Fibroblast of the aortic adventitia (primary cell): ENCODE measurements at regions not wholly inside any gene's neighbourhood (a gene's known extent, or its start where the extent isn't known, plus 50 kb on each side); places are given as distances from the start of the nearest gene placed in this dataset.
"Not testable (repeated sequence)": the region's sequence is repeated elsewhere in the genome, so short reads cannot be mapped to it uniquely, and the experiment has no call there.

Source experiments
- DNase-seq: peaks from one replicate; pipeline ENCODE4 v3.0.0-alpha.2; 2010; ENCODE audit warnings: low read depth
- H3K4me3 ChIP-seq: 2 replicates; pipeline ENCODE4 v1.5.1; 2011; ENCODE audit warnings: low read depth, mild to moderate bottlenecking, control low read depth, low read length, moderate library complexity
- TF ChIP-seq, protein P1 (sequence below): IDR thresholded peaks from 2 replicates; pipeline ENCODE4 v1.5.1; 2011; ENCODE audit warnings: mild to moderate bottlenecking, low read length, control low read depth, inconsistent platforms; ENCODE audit not compliant: insufficient read depth

DNA sequence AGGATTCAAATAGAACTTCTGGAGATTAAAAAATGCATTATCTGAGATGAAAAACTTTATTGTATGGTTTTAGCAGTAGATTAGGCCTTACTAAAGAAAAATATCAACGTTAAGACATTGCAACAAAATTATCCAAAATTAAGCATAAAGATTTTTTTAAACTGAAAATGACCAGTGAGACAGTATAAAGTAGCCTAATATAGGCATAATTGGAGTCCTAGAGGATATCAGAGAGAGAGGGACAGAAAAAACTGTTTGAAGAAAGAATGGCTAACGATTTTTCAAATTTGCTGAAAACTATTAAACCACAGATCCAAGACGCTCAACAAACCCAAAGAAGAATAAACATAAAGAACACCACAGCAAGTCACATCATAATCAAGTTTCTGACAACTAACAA, 149.5 kb upstream of the LMNTD1 start:
- TF ChIP-seq, protein P1, sequence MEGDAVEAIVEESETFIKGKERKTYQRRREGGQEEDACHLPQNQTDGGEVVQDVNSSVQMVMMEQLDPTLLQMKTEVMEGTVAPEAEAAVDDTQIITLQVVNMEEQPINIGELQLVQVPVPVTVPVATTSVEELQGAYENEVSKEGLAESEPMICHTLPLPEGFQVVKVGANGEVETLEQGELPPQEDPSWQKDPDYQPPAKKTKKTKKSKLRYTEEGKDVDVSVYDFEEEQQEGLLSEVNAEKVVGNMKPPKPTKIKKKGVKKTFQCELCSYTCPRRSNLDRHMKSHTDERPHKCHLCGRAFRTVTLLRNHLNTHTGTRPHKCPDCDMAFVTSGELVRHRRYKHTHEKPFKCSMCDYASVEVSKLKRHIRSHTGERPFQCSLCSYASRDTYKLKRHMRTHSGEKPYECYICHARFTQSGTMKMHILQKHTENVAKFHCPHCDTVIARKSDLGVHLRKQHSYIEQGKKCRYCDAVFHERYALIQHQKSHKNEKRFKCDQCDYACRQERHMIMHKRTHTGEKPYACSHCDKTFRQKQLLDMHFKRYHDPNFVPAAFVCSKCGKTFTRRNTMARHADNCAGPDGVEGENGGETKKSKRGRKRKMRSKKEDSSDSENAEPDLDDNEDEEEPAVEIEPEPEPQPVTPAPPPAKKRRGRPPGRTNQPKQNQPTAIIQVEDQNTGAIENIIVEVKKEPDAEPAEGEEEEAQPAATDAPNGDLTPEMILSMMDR = no peak
- H3K4me3 ChIP-seq = no peak overlapping the region
- DNase-seq = no peak

GRCh38 chr12:25705261-25705660, 152.2 kb upstream of the LMNTD1 start:
- TF ChIP-seq, protein P1 = no peak
- no peak overlapping the region for H3K4me3 ChIP-seq
- peak; percentile 22 for DNase-seq

DNA sequence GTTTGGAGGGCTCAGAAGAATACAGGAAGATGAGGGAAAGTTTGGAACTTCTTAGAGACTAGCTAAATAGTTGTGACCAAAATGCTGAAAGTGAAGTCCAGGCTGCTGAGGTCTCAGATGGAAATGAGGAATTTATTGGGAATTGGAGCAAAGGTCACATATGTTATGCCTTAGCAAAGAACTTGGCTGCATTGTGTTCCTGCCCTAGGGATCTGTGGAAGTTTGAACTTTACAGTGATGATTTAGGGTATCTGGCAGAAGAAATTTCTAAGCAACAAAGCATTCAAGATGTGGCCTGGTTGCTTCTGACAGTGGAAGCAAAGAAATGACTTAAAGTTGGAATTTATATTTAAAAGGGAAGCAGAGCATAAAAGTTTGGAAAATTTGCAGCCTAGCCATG, 153.6 kb upstream of the LMNTD1 start:
- not testable (repeated sequence) for H3K4me3 ChIP-seq
- DNase-seq = peak; percentile 42

DNA sequence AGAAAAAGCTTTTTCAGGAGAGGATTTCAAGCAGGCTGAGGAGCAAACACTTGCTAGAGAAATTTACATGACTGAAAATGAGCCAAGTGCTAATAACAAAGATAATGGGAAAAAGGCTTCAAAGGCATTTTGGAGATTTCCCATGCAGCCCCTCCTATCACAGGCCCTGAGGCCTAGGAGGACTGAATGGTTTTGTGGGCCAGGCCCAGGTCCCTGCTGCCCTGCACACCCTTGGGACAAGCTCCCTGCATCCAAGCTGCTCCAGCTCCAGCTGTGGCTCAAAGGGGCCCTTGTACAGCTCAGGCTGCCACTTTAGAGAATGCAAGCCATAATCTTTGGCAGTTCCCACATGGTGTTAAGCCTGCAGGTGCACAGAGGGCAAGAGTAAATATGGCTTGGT, 154.0 kb upstream of the LMNTD1 start:
- TF ChIP-seq, protein P1 = no peak
- DNase-seq = no peak

DNA sequence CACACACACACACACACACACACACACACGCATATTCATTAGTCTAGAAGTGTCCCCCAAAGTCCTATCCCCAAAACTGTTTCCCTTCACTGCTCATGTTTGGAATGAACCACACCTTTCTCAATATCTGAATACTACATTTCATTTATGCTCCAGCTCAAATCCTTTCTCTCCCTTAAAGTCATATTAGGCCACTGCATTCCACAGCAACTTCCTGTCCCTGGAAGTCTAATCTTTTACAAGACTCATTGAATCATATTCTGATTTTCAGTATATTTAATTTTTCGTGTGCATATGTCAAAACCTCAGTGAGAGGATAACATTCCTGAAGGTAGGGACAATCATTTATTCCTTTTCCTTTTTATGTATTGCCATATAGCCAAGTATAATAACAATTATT, 155.6 kb upstream of the LMNTD1 start:
- no peak for DNase-seq
- H3K4me3 ChIP-seq = no peak overlapping the region
- TF ChIP-seq, protein P1 = no peak

More for the DNA sequence above, 154.0 kb upstream of the LMNTD1 start:
- no peak overlapping the region for H3K4me3 ChIP-seq

DNA sequence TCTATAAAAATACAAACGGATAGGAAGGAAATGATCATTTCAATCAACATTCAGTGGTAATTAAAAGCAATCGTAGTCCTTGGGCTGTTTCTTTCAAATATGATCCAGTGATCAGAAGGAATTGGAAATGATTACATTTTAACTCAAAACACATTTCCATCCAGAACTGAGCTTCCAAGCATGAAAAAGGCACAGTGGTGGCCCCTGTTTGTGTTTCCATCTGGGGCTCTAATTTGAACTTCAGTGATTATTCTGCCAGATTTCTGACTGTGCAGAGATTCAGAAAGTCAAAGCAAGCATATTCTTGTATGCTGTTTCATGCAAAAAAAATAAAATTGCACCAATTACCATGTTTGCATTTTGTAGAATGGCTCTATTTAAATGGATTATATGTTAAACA, 157.0 kb upstream of the LMNTD1 start:
- no peak for DNase-seq
- TF ChIP-seq, protein P1 = no peak
- no peak overlapping the region for H3K4me3 ChIP-seq

DNA sequence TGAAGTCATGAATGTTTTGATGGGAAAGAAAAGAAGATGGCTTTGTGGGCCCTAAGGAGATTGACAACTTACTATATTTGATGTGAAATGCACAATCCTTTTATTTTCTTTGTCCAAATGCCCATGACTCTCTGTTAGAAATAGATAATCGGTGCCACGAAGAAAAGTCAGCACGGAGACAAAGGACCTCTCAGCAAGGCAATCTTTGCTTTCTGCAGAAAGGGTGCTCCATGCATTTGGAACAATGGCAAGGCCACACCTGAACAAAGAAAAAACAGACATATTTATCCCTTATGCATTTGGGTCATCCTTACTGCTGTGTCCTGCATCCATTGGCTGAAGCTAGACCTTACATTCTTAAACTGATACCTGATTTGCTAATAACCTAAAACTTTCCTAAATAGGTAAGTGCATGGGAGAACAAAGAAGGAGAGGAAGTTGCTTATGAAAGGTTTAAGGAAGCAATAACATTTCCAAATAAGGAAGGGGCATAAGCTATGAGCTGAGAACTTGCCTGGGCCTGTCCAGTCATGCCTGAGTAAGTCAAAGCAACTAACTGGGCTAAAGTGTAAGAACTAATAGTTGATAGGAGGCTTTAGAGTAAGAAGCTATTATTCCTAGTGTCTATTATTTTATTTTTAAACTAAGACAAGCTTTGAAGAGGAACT, 158.0 kb upstream of the LMNTD1 start:
- DNase-seq, H3K4me3 ChIP-seq: not testable (repeated sequence)

DNA sequence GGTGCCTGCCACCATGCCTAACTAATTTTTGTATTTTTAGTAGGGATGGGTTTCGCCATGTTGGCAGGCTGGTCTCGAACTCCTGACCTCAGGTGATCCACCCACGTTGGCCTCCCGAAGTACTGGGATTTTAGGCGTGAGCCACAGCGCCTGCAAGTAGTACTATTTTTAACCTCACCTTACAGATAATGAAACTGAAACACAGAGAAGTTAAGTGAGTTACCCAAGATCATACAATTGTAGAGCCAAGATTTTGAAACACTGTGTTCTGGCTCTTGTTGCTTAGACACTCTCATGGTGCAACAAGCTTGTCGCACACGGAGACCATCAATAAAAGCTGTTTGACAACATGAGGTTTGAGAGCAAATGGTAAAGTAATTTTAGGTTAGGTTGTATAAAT, 159.1 kb upstream of the LMNTD1 start:
- DNase-seq = no peak
- TF ChIP-seq, protein P1 = no peak
- no peak overlapping the region for H3K4me3 ChIP-seq
